Hematopoietic multipotent progenitor cell treated with erythropoietin and hydrocortisone succinate and interleukin-3 and kit ligand, for 15 days (in vitro differentiated cells): ENCODE measurements at regions not wholly inside any gene's neighbourhood (a gene's known extent, or its start where the extent isn't known, plus 50 kb on each side); places are given as distances from the start of the nearest gene placed in this dataset.

Experiments used
- DNase-seq: peaks from one replicate; pipeline ENCODE4 v3.0.0-alpha.2; 2015; ENCODE audit warnings: low spot score

GRCh38 chr1:14102180-14102579, 402.2 kb downstream of the PRDM2 start:
- DNase-seq: no peak

GRCh38 chr1:14103878-14104430, 404.0 kb downstream of the PRDM2 start:
- DNase-seq: no peak

GRCh38 chr1:14106126-14106525, 406.1 kb downstream of the PRDM2 start:
- no peak for DNase-seq

- DNase-seq: no peak
These were observed 406.8 kb downstream of the PRDM2 start for GRCh38 chr1:14106679-14107313.

GRCh38 chr1:14108356-14109275, 408.6 kb downstream of the PRDM2 start:
- DNase-seq: no peak

- no peak for DNase-seq
These were observed 409.3 kb downstream of the PRDM2 start for GRCh38 chr1:14109276-14109635.

- no peak for DNase-seq
These were observed 410.1 kb downstream of the PRDM2 start for GRCh38 chr1:14110040-14110439.

- no peak for DNase-seq
These were observed 411.1 kb downstream of the PRDM2 start for GRCh38 chr1:14111121-14111520.

GRCh38 chr1:14112613-14113012, 412.6 kb downstream of the PRDM2 start:
- no peak for DNase-seq

GRCh38 chr1:14113271-14113670, 413.3 kb downstream of the PRDM2 start:
- no peak for DNase-seq

- DNase-seq: no peak
These were observed 414.0 kb downstream of the PRDM2 start for GRCh38 chr1:14113841-14114567.

- no peak for DNase-seq
These were observed 416.0 kb downstream of the PRDM2 start for GRCh38 chr1:14115976-14116375.

- no peak for DNase-seq
These were observed 417.7 kb downstream of the PRDM2 start for GRCh38 chr1:14117700-14118099.

- DNase-seq: no peak
These were observed 418.9 kb downstream of the PRDM2 start for GRCh38 chr1:14118691-14119485.

GRCh38 chr1:14120895-14121294, 420.9 kb downstream of the PRDM2 start:
- DNase-seq: no peak

GRCh38 chr1:14128096-14128495, 428.1 kb downstream of the PRDM2 start:
- DNase-seq: no peak

GRCh38 chr1:14129009-14129408, 429.0 kb downstream of the PRDM2 start:
- no peak for DNase-seq

GRCh38 chr1:14135070-14135469, 435.1 kb downstream of the PRDM2 start:
- DNase-seq: no peak

GRCh38 chr1:14136152-14136763, 436.3 kb downstream of the PRDM2 start:
- DNase-seq: no peak

- no peak for DNase-seq
These were observed 436.9 kb downstream of the PRDM2 start for GRCh38 chr1:14136881-14137280.

- no peak for DNase-seq
These were observed 437.6 kb downstream of the PRDM2 start for GRCh38 chr1:14137411-14138134.
